GM18870 (cell line): ENCODE measurements at regions not wholly inside any gene's neighbourhood (a gene's known extent, or its start where the extent isn't known, plus 50 kb on each side); places are given as distances from the start of the nearest gene placed in this dataset.
A peak's percentile ranks its signal among the peaks of the same experiment; 100 is the strongest.

Source experiments
- ATAC-seq: cut with Tn5 transposase; IDR thresholded peaks from one replicate; pipeline ENCODE4 v1.9.1; 2021; ENCODE audit warnings: moderate library complexity; ENCODE audit not compliant: unreplicated experiment

DNA sequence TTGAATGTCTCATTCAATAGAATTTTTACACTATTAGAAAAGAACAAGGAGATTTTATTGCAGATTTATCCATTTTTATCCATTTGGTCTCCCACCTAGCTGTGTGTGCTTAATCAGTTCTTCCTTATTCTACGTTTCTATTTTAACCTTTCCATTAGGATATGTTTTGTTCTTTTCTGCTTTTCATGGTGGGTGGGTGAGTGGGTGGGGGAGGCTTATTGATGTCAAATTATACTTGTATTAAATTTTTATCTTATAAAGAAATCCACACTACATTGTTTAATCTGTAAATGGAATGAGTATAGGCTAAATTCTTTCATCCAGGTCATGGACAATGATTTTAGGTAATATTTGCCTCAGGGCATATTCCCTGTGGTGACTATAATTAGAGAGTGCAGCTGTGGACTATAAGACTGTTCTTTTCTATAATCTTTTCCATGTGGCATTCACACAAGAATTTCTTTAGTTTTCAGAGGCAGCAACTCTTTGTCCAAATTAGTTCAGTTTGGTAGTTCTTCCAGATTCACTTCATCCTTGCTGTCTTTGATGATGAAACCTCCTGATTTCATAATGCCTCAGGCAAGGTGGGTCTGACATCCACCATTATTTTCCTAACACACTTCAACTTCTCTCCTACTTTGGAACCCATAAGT is 2451.8 kb downstream of the PCDH7 start:
- no peak for ATAC-seq

DNA sequence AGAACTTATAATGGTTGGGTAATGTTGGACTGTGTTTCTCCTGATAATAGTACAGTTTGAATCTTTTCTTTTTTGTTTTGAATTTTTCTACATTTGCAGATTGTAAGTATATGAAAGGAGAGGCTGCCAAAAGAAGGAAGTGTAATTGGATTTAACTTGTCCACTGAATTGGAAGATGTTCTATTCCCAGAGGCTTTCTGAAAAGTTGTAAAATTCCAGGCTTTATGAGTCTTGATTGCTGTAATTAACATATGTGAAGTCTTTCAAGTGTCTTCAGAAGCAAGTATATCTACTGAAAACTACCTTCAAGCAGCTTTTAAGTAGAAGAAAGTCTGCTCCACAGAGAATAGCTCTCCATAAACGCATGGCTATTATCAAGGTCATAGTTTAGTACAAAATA is 2456.4 kb downstream of the PCDH7 start:
- ATAC-seq = no peak

DNA sequence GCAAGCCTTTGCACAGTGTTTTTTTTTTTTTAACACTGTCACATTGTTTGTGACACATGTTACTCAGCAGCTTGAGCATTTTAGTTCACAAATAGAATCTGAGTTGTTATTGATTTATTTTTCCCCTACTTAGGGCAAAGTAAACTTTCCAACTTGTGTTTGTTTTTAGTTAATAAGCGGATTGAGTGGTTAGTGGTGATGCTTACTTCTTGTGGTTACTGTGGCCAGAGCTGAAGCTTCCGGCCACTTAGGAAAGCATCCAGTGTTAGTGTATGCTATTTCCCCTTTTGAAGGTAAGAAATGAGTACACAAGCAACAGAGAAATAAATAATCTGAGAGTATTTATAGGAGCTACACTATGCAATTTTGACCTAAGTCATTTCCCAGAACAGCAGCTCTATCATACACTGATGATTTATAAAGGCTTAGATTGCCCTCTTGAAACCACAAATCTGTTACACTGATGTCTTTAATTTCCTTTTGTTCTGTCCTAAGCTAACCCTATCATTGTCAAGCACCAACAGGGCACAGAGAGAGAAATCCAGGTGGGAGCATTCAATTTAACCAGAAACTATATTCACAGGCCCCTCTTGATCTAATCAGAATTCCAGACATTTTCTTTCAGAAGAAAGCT is 2464.6 kb downstream of the PCDH7 start:
- ATAC-seq = peak; percentile 94

- peak; percentile 47 for ATAC-seq
Measured at GRCh38 chr4:33187035-33187434, 2466.9 kb downstream of the PCDH7 start.

DNA sequence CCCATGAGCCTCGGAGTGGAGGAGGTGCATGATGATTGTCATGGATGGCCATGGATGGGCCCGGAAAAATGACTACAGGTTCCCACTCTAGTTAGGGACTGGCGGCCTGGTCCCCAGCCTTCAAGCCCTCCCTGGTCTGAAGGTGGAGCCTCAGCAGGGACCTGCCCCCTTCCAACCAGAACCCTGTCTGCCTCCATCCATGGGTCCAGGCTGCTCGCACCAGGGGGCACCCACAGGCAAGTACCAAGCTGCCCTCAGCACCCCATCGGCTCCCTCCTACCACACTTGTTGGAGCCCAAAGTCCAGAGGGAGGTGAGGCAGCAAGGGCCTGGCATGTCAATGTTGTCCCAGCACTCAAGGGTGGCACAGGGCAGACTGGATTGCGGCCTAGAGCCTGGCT is 2468.6 kb downstream of the PCDH7 start:
- ATAC-seq = no peak

DNA sequence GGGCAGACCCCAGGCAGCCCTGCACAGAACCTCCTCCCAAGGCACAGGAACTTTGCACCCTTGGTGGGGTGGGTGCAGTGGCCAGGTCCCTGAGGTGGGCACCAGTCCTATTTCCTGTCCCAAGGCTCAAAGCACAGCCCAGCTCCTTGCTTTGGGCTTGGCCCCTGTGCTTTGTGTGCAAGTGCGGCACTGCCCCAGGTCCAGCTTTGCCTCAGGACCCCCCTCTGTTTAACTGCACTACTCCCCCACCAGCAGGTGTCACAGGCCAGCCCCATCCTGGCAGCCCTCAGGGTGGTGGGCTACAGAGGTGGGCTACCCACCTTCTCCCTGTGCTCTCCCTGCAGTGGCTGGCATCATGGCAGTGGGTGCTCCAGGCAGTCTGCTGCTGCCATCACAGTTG is 2469.0 kb downstream of the PCDH7 start:
- no peak for ATAC-seq

- no peak for ATAC-seq
Measured at GRCh38 chr4:33193109-33193508, 2472.9 kb downstream of the PCDH7 start.

- ATAC-seq = no peak
Measured at GRCh38 chr4:33200377-33200776, 2480.2 kb downstream of the PCDH7 start.

- ATAC-seq = no peak
Measured at GRCh38 chr4:33218238-33218637, 2498.1 kb downstream of the PCDH7 start.

GRCh38 chr4:33226133-33226532 is 2506.0 kb downstream of the PCDH7 start:
- peak; percentile 96 for ATAC-seq

GRCh38 chr4:33226783-33227182 is 2506.6 kb downstream of the PCDH7 start:
- ATAC-seq = no peak

GRCh38 chr4:33255094-33255493 is 2534.9 kb downstream of the PCDH7 start:
- no peak for ATAC-seq

GRCh38 chr4:33255507-33255906 is 2535.3 kb downstream of the PCDH7 start:
- no peak for ATAC-seq

GRCh38 chr4:33262824-33263223 is 2542.7 kb downstream of the PCDH7 start:
- no peak for ATAC-seq

- no peak for ATAC-seq
Measured at GRCh38 chr4:33268776-33269175, 2548.6 kb downstream of the PCDH7 start.

GRCh38 chr4:33270403-33270802 is 2550.2 kb downstream of the PCDH7 start:
- no peak for ATAC-seq

- ATAC-seq = no peak
Measured at GRCh38 chr4:33272722-33273121, 2552.6 kb downstream of the PCDH7 start.

GRCh38 chr4:33283818-33284217 is 2563.6 kb downstream of the PCDH7 start:
- no peak for ATAC-seq

- ATAC-seq = no peak
Measured at GRCh38 chr4:33296876-33297455, 2576.8 kb downstream of the PCDH7 start.

GRCh38 chr4:33302321-33302720 is 2582.2 kb downstream of the PCDH7 start:
- ATAC-seq = no peak

GRCh38 chr4:33306131-33306530 is 2586.0 kb downstream of the PCDH7 start:
- ATAC-seq = no peak

DNA sequence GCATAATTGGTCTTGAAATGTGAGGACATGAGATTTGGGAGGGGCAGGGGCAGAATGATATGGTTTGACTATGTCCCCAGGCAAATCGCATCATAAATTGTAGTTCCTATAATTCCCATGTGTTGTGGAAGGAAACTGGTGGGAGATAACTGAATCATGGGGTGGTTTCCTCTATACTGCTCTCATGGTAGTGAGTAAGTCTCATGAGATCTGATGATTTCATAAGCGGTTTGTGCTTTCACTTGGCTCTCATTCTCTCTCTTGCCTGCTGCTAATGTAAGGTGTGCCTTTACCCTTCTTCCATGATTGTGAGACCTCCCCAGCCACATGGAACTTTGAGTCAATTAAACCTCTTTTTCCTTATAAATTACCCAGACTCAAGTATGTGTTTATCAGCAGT is 2595.9 kb downstream of the PCDH7 start:
- no peak for ATAC-seq

DNA sequence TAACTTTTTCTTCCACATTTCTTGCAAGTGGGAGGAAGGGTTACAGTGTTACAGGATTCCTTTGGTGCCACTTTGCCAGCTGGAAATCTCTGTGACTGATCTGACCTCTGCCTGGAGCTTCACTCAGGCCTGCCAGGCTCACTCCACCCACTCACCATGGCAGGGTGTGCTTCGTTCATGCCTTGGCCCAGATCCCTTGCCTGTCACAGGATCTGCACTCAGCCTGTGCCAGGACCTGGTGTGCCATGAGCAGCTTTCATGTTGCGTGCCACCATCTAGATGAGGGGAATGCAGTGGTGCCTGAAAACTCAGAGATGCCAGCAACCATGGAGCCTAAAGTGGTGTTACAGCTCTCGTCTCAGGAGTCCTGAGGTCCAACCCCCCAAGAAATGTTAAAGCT is 2596.4 kb downstream of the PCDH7 start:
- no peak for ATAC-seq
